ENCODE measurements at regions not wholly inside any gene's neighbourhood (a gene's known extent, or its start where the extent isn't known, plus 50 kb on each side); places are given as distances from the start of the nearest gene placed in this dataset.

GRCh38 chr9:36764364-36765076 is 191.8 kb downstream of the MELK start:
- no peak for DNase-seq

GRCh38 chr9:36765077-36765390 is 192.3 kb downstream of the MELK start:
- no peak for DNase-seq

DNA sequence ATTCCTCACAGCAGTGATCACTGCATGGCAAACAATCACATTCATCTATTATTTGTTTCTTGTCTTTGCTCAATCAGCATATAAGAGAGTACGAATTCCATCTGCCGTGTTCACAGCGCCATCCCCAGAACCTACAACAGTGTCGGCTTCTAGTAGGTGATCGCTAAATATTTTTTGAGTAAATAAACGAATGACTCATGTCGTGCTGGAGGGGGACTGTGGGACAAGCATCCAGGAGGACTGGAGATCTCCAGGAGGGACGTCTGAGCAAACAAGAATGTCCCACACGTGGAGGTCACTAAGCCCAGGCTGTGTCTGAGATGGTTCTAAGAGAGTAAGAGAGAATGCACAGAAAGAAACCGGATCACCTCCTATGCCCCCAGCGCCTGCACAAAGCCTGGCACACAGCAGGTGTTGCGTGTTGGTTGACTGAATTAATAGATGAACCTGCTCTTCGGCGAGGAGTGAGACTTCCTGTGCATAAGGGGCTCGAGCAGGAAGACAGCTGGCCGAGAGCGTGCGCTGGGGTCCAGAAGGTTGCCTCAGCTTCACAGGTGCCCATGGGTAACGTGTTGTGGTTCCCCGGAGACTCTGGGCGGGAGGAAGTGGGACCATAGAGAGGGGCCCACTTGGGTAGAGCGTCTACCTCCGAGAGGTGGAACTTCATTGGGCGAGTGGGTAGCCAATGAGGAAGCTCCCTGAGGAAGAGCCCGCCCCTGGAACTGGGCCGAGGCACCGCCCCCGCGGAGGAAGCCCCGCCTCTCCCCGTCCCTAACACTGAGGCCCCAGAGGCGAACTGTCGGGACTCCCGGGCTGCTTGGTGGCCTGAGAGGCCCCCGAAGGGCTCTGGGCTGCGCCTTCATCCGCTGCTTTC is 193.0 kb downstream of the MELK start:
- peak; percentile 91 for DNase-seq

DNA sequence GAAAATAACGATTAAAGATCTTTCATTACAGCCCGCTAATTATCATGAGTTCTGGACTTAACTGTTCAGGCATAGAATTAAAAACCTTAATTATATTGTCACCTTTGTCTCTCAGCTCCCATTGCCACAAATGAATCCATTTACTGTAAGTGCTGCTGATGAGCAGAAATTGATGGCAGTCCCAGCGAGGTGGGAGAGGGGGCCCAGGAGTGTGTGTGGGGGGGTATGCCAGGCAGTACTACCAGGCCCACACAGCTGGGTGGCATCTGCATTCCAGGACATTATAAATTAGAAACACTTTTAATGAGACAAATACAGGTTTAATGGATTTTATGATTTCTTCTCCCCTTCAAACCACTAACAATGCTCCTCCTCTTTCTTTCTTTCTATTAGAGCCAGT is 196.0 kb downstream of the MELK start:
- no peak for DNase-seq

DNA sequence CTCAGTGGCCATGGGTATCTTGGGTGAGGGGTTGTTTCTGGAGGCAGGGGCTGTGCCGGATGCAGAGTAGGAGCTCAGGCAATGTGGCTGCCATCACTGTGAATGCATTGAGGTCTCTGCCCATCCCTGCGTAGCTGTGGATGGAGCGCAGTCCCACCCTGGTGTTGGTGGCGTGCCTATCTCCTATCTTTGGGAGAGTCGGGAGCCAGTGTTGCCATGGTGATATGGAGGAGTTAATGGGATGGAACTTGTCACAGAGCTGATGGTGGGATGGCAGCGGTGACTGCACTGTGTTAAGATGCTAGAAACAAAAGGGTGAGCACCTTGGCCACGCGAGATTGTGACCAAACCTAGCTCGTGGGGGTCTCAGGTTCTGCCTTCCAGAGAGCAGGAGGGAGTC is 197.3 kb downstream of the MELK start:
- DNase-seq, result no peak

DNA sequence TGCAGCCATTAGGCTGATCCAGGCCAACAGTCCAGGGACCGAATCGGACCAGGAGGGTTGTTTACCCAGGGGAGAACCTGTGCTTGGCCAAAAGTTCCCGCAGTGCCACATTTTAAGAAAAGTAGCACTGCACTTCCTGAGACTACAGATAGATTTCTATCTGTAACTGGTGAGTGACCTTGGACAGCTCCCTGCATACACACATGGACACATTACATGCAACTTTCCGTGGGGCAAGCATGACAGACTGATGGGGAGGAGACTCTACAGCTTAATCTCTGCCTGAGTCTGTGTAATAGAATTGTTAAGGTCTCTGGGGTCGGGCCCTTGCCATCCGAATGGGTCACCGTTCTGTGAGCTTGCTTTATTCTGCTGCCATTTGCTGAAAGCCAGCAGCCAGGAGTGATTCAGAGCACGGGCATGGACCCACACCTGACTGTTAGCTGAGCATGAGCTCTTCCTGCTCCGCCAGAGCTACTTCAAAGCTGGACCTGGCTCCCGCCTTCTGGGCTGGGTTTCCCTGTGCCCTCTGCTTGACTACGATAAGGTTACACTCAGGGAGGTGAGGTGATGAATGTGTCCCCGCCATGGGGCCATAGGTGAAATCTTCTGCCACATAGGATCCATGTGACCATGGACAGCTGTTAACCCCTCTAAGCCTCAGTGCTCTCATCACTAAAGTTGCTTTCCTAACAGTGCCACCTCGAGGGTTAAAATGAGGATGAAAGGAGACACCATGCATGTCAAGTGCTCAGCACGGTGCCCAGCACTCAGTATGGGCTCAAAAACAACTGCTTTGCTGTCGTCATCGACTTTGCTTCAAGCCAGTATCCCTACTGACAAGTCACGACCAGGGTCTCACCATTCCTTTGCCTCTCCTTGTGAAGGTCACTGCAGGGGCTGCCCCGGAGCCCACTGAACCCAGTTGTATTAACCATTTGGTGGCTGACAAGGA is 200.0 kb downstream of the MELK start:
- DNase-seq, result no peak

DNA sequence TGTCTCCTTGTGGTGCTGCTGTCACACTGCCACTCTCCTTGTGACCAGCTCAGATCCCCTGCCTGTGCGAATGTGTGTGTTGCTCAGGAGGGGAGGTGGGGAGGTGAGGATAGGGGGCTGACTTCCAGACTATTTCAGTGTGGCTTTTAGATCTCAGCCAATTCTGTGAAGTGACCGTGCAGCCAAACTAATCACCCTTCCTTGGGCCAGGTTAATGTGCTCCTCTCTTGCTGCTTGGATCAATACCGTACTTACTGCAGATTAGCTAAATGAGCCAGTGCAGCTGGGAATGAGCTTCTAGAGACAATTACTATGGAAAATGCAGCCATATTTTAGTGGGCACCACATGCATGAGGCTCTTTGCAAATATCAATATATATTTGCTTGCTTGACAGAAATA is 206.0 kb downstream of the MELK start:
- DNase-seq, result no peak

DNA sequence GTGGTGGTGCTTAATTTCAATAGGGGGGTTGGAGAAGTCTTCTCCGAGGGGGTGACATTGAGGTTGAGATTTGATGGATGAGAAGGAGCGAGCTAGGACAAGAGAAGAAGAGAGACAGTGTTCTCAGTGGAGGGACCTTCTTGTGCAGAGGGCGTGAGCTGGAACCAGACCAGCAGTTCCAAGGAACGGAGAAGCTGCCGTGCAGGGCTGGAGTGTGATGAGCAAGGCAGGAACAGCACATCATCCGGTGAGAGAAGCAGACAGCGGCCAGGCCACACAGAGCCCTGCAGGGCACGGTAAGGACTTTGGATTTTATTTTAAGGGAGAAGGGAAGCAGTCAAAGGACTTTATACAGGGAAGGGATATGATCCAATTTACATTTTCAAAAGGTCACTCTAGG is 206.9 kb downstream of the MELK start:
- no peak for DNase-seq

- no peak for DNase-seq
Measured at GRCh38 chr9:36780186-36780585, 207.5 kb downstream of the MELK start.

DNA sequence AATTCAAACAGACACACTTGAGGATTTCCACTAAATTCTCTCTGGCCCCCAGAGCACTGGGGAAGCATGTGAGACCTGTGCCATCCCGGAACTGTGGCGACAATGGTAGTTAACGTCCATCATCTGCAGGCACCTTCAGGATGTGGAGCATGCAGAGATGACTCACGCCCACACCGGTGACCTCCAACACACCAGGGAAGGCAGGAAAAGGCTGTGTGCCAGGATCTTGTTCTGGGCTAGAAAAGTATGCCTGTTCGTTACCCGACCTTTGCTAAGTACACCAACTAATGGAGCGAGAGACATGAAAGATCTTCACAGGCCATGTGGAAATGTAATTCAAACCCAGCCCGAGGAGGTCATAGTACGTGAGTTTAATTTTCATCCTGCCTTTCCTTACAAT is 208.8 kb downstream of the MELK start:
- DNase-seq, result no peak
